Central memory CD4-positive, alpha-beta T cell (primary cell): ENCODE measurements at regions not wholly inside any gene's neighbourhood (a gene's known extent, or its start where the extent isn't known, plus 50 kb on each side); places are given as distances from the start of the nearest gene placed in this dataset.
"Not testable (repeated sequence)": the region's sequence is repeated elsewhere in the genome, so short reads cannot be mapped to it uniquely, and the experiment has no call there.

Experiments
- DNase-seq: peaks from one replicate; pipeline ENCODE4 v3.0.0; 2022

DNA sequence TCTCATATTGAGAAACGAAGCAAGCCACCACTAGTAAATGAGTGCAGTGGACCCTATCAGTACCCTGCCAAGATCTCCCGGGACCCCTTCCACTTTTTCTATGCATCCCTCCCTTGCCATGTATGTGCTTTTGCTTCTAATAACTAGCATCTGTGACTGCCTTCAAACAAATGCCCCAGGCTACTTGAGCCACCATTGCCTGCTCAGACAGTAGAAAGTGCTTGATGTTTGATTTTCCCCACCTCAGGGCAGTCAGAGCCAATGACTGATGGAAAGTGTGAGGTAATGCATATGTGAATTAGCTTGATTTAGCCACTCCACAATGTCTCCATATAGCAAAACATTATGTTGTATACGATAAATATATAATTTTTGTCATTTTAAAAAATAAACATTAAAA, 797.3 kb upstream of the ACO1 start:
- no peak for DNase-seq

- DNase-seq = no peak
These were observed 796.4 kb upstream of the ACO1 start for GRCh38 chr9:31588006-31588405.

- DNase-seq = no peak
These were observed 795.7 kb upstream of the ACO1 start for GRCh38 chr9:31588756-31589155.

GRCh38 chr9:31590091-31590490, 794.4 kb upstream of the ACO1 start:
- DNase-seq = no peak

GRCh38 chr9:31597086-31597485, 787.4 kb upstream of the ACO1 start:
- DNase-seq = not testable (repeated sequence)

GRCh38 chr9:31597977-31598376, 786.5 kb upstream of the ACO1 start:
- peak; percentile 10 for DNase-seq

- DNase-seq = no peak
These were observed 782.8 kb upstream of the ACO1 start for GRCh38 chr9:31601666-31602065.

DNA sequence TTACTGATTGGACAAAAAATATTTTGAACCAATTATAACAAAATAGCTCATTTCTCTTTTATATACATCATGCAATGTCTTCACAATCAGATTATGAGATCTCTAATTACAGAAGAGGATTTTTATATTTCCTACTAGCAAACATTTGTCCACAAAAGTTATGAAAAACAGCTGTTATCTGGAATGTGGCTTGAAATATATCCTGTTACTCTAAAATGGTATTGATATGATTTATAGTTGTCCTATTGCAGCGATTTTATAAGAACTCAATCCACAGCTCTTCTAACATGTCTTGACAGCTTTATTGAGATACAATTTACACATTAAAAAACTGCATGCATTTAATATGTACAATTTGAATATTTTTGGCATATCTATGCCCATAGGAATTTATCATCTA, 779.9 kb upstream of the ACO1 start:
- DNase-seq = no peak

GRCh38 chr9:31605164-31605563, 779.3 kb upstream of the ACO1 start:
- DNase-seq = no peak

- DNase-seq = no peak
These were observed 777.8 kb upstream of the ACO1 start for GRCh38 chr9:31606678-31607077.

DNA sequence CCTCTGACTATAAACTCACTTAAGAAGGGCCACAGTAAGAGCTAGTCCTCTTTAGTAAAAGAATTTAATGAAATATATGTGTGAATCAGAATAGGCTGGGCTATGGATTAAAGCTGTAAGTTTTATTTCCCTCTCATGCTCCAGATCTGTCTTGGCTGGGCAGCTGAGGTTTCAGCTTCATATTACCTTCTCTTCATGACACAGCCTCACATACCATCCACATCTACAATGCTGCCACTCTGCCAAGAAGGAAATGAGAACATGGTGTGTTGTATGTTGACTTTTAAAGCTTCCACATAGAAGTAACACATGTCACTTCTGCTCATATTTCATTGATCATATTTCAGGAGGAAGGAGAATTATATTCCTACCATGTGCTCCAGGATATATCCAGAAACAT, 776.0 kb upstream of the ACO1 start:
- no peak for DNase-seq

GRCh38 chr9:31608881-31609280, 775.6 kb upstream of the ACO1 start:
- no peak for DNase-seq

- no peak for DNase-seq
These were observed 772.0 kb upstream of the ACO1 start for GRCh38 chr9:31612336-31613030.

- no peak for DNase-seq
These were observed 768.5 kb upstream of the ACO1 start for GRCh38 chr9:31615966-31616365.

DNA sequence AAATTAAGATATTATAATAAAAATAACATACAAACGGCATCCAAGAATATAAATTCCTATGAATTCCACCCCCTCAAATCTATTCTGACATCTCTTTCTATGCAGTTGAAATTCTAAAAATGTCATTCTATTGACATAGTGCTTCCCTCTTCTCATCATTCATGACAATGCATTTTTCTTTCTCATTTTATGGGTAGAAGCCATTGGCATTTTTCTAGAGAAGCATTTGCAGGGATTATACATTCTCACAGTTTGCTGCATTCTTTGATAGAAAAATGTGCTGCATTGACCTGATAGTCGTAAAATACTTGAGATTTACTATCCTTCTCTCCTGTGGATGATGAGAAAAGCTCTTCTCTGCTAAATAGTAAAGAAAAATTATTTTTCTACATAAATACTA, 760.9 kb upstream of the ACO1 start:
- no peak for DNase-seq

- DNase-seq = no peak
These were observed 755.2 kb upstream of the ACO1 start for GRCh38 chr9:31629292-31629691.

GRCh38 chr9:31637265-31637664, 747.2 kb upstream of the ACO1 start:
- DNase-seq = no peak

DNA sequence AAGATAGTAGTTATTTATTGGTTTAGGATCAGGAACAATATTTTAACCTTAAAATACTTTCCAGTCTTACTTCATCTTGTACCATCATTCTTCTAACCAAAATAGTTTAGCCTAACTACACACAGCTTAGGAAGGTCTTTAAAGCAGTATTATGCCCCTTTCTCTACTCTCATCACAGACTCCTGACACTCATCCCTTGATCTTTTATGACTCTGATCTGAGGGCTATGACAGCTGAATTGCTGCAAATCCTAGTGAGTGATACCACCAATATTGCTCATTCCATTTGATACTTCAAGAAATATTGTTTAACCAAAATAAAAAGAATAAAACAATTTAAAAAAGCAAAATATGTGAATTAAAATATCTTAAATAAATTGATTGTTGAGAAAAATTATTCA, 746.6 kb upstream of the ACO1 start:
- no peak for DNase-seq

DNA sequence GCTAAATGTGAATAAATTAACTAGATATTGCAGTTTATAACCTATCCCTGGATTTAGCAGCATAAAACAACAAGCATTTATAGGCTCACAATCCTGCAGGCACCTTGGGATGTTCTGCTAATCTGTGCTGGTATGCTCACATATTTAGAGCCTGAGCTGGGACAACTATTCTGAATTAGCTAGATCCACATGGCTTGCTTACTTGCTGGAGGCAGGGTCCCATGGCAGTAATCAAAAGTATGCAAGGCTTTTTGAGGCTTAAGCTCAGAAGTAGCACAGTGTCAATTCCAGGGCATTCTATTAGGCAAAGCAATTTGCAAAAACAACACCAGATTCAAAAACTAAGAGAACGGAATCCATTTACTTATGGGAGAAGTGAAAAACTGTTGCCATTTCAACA, 745.0 kb upstream of the ACO1 start:
- DNase-seq = no peak

DNA sequence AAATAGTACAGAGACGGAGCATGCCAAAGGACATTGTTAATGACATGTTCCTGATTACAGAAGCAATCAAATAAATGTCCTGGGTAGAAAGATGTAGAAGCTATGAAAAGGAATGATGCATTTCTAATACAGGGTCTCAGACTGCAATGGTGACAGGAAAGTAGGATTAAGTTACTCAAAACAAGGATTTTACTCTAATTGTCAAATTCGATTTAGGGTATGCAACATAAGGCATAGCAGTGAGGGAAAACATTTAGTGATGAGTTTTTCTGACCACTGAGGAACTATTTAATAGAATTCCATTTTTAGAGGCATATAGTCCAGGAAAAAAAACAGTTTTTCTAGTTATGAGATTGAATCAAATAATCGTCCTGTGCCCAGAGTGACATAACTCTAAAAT, 715.1 kb upstream of the ACO1 start:
- no peak for DNase-seq

GRCh38 chr9:31671011-31671410, 713.4 kb upstream of the ACO1 start:
- DNase-seq = no peak

- DNase-seq = no peak
These were observed 710.2 kb upstream of the ACO1 start for GRCh38 chr9:31674264-31674663.

DNA sequence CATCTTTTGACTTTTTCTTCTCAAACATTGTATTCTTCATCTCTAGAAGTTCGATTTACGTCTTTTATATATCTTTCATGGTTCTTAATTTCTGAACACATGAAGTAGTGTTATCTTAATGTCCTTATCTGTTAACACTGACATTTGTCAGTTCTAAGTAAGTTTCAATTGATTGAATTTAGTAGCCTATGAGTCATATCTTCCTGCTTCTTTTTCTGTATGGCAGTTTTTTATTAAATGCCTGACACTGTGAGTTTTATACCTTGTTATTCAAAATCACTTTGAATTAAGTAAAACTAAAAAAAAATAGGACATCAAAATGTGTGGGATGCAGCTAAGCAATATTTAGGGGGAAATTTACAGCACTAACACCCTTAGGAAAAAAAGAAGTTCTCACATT, 707.0 kb upstream of the ACO1 start:
- no peak for DNase-seq

GRCh38 chr9:31677877-31678276, 706.6 kb upstream of the ACO1 start:
- DNase-seq = no peak

GRCh38 chr9:31683116-31683515, 701.3 kb upstream of the ACO1 start:
- DNase-seq = no peak

GRCh38 chr9:31697956-31698355, 686.5 kb upstream of the ACO1 start:
- DNase-seq = no peak
